Ovary (tissue), 1 donor: ENCODE measurements at regions not wholly inside any gene's neighbourhood (a gene's known extent, or its start where the extent isn't known, plus 50 kb on each side); places are given as distances from the start of the nearest gene placed in this dataset.

Experiments
- EP300 ChIP-seq: sonication (generic); formaldehyde crosslinking; IDR thresholded peaks from one replicate; pipeline ENCODE4 v1.6.1; 2017; ENCODE audit warnings: antibody characterized with exemption
- POLR2A ChIP-seq: fragments of 450-650 bp; IDR thresholded peaks from one replicate; pipeline ENCODE4 v1.6.1; 2017; ENCODE audit warnings: antibody characterized with exemption, mild to moderate bottlenecking, moderate library complexity

GRCh38 chr3:19808834-19809233 is 125.2 kb downstream of the EFHB start:
- TF ChIP-seq POLR2A: no peak
- TF ChIP-seq EP300: no peak
